ENCODE measurements at regions not wholly inside any gene's neighbourhood (a gene's known extent, or its start where the extent isn't known, plus 50 kb on each side); places are given as distances from the start of the nearest gene placed in this dataset.
A peak's percentile ranks its signal among the peaks of the same experiment; 100 is the strongest.

DNA sequence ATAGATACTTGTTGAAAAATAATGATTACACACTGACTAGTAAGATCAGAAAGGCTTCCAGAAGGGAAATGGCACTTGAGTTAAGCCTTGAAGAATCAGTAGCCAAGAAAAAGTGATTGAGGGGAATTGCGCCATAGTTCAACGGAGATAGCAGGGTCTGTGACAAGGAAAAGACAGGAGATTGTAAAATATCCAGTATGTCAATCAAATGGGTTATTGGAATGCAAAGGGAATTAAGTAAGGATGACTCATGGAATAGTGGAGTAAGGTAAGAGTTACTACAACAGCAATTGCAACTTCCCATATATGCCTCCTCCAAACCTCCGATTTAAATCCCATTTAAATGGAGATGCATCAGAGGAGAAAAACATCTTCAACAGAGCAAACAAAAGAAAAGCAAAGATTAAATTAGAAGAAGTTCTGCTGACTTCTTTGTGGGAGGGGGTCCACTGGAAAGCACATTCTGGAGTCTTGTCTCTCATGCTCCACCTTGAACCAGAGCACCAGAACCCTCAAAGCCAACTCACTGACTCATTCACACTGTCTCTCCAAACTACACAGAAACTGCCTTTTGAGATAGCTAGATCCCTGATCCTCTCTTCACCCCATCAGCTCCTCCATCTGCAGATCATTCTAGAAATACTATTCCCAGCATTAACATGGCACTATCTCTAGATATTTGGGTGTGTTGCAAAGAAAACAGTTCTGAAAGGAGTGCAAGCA is 138.2 kb downstream of the NUAK1 start:
- no peak overlapping the region for H3K4ac ChIP-seq (ENCODE audit: low read depth, low read length)
- H3K27ac ChIP-seq (ENCODE audit: low read depth, low read length): peak overlapping the region; percentile 3
- H3K79me1 ChIP-seq (ENCODE audit: low read length): no peaks in the 10 kb centered on the region
- H3K18ac ChIP-seq (ENCODE audit: low read length): no peak overlapping the region
- H4K91ac ChIP-seq (ENCODE audit: low read depth, low read length): no peak overlapping the region
- H2BK5ac ChIP-seq (ENCODE audit: low read depth, low read length, poor library complexity): no peak overlapping the region
- H3K23ac ChIP-seq (ENCODE audit: low read length): no peak overlapping the region
- no peak overlapping the region for H2BK120ac ChIP-seq (ENCODE audit: insufficient read depth, low read length, poor library complexity)
- H3K9me3 ChIP-seq (ENCODE audit: insufficient read depth, low read depth, low read length): peaks cover 4% of the 10 kb centered on the region
- H2AFZ ChIP-seq (ENCODE audit: insufficient read depth, low read length, poor library complexity): no peak overlapping the region
- no CpG with 5 or more reads among the region's 3 CpGs for WGBS (ENCODE audit: extremely low coverage, insufficient coverage, insufficient read length)
- H3K9ac ChIP-seq (ENCODE audit: low read length): no peak overlapping the region
- H3K4me1 ChIP-seq (ENCODE audit: control insufficient read depth in 1 of 2, insufficient read depth in 2 of 2, low read length in 2 of 2): peaks cover 3 to 6% of the 10 kb centered on the region in 2 experiments
- H4K12ac ChIP-seq (ENCODE audit: low read depth, low read length): no peak overlapping the region
- no peak overlapping the region for H3K14ac ChIP-seq (ENCODE audit: low read length)
- H2BK12ac ChIP-seq (ENCODE audit: low read length): no peak overlapping the region
- H3K4me3 ChIP-seq (ENCODE audit: low read depth, low read length): no peak overlapping the region
- no peak overlapping the region for H2AK5ac ChIP-seq (ENCODE audit: low read length)
- H3K4me2 ChIP-seq (ENCODE audit: low read length): no peak overlapping the region
- peak in 1 of 2 donors; percentile 16 for DNase-seq
- H4K8ac ChIP-seq (ENCODE audit: low read depth, low read length): no peak overlapping the region
- H3K79me2 ChIP-seq (ENCODE audit: control insufficient read depth, insufficient read depth, low read length, poor library complexity): no peaks in the 10 kb centered on the region
- H3K36me3 ChIP-seq (ENCODE audit: control insufficient read depth in 1 of 2, insufficient read depth in 2 of 2, low read length in 2 of 2): no peaks in the 10 kb centered on the region
- H3K27me3 ChIP-seq (ENCODE audit: insufficient read depth, low read length): no peaks in the 10 kb centered on the region

DNA sequence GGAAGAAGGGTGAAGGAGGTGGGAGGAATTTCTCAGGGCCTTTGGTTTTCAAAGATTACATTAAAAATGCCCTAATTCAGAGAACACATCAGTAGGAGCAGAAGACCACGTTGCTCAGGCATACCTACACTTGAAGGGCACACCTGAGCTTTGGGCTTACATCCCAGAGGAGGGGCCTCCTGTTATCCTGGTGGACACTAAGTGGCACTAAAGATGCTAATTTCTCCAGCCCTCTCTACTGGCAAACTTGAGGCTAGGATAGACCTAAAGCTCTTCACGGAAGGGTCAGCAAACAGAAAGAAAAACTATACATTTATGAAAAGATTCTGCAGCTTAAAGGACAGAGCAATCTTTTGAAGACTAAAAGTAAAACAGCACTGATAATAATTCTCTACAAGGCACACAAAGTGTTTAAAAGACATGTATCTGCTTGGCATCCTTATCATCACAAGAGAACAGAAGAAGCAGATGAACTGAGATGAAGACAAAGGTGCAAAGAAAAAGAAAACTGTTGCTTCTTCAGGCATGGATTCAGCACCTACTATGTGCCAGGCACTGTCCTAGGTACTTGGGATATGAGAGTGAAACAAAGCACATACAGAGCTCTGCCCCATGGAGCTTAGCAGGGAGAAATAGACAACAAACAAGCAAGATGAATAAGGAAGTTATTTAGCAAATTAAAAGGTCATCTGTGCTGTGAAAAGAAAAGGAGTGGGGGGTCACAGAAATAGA is 137.5 kb downstream of the NUAK1 start:
- WGBS (ENCODE audit: extremely low coverage, insufficient coverage, insufficient read length): no CpG with 5 or more reads among the region's 2 CpGs

DNA sequence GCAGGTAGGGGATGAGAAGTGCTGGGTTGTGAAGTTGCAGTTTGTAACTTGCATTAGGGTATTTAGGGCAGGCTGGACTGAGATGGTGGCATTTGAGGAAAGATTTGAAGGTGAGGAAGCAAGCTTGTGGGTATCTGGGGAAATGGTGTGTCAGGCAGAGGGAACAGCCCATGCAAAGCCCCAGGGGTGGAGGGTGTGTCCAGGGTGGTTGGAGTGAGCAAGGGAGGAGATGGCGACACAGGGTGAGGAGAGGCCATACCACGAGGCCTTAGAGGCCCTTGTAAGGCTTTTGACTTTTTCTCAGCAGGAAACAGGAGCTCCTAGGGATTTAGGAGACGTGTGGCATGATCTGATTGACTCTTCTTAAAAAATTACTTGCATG is 136.9 kb downstream of the NUAK1 start:
- Histone ChIP-seq H3K4me1 (ENCODE audit: control insufficient read depth in 1 of 2, insufficient read depth in 2 of 2, low read length in 2 of 2) (peaks cover 8 to 11% of the 10 kb centered on the region in 2 experiments), H3K4ac (ENCODE audit: low read depth, low read length) (no peak overlapping the region), H4K91ac (ENCODE audit: low read depth, low read length) (peak overlapping the region; percentile 74), H2AK5ac (ENCODE audit: low read length) (no peak overlapping the region), H3K23ac (ENCODE audit: low read length) (no peak overlapping the region), H3K27ac (ENCODE audit: low read depth, low read length) (no peak overlapping the region), H2BK12ac (ENCODE audit: low read length) (peak overlapping the region; percentile 78), H3K4me3 (ENCODE audit: low read depth, low read length) (no peak overlapping the region), H3K14ac (ENCODE audit: low read length) (peak overlapping the region; percentile 69), H2BK120ac (ENCODE audit: insufficient read depth, low read length, poor library complexity) (no peak overlapping the region), H3K9ac (ENCODE audit: low read length) (no peak overlapping the region), H3K79me2 (ENCODE audit: control insufficient read depth, insufficient read depth, low read length, poor library complexity) (peaks cover under 1% of the 10 kb centered on the region), H3K36me3 (ENCODE audit: control insufficient read depth in 1 of 2, insufficient read depth in 2 of 2, low read length in 2 of 2) (no peaks in the 10 kb centered on the region), H3K4me2 (ENCODE audit: low read length) (no peak overlapping the region), H3K27me3 (ENCODE audit: insufficient read depth, low read length) (no peaks in the 10 kb centered on the region), H4K12ac (ENCODE audit: low read depth, low read length) (no peak overlapping the region), H4K8ac (ENCODE audit: low read depth, low read length) (peak overlapping the region; percentile 78), H2BK5ac (ENCODE audit: low read depth, low read length, poor library complexity) (peak overlapping the region; percentile 48), H3K18ac (ENCODE audit: low read length) (no peak overlapping the region), H3K9me3 (ENCODE audit: insufficient read depth, low read depth, low read length) (peaks cover 2% of the 10 kb centered on the region), H3K79me1 (ENCODE audit: low read length) (peaks cover 8% of the 10 kb centered on the region), H2AFZ (ENCODE audit: insufficient read depth, low read length, poor library complexity) (no peak overlapping the region)
- no CpG with 5 or more reads among the region's 3 CpGs for WGBS (ENCODE audit: extremely low coverage, insufficient coverage, insufficient read length)
- no peak for DNase-seq

More for the DNA sequence above, 137.5 kb downstream of the NUAK1 start:
- Histone ChIP-seq H3K4me2 (ENCODE audit: low read length) (no peak overlapping the region), H2BK5ac (ENCODE audit: low read depth, low read length, poor library complexity) (peak overlapping the region; percentile 48), H3K18ac (ENCODE audit: low read length) (no peak overlapping the region), H3K23ac (ENCODE audit: low read length) (no peak overlapping the region), H4K8ac (ENCODE audit: low read depth, low read length) (peak overlapping the region; percentile 78), H3K4me3 (ENCODE audit: low read depth, low read length) (no peak overlapping the region), H3K36me3 (ENCODE audit: control insufficient read depth in 1 of 2, insufficient read depth in 2 of 2, low read length in 2 of 2) (no peaks in the 10 kb centered on the region), H2BK12ac (ENCODE audit: low read length) (peak overlapping the region; percentile 78), H3K14ac (ENCODE audit: low read length) (peak overlapping the region; percentile 69), H3K4ac (ENCODE audit: low read depth, low read length) (no peak overlapping the region), H2AK5ac (ENCODE audit: low read length) (no peak overlapping the region), H3K4me1 (ENCODE audit: control insufficient read depth in 1 of 2, insufficient read depth in 2 of 2, low read length in 2 of 2) (peaks cover 3 to 7% of the 10 kb centered on the region in 2 experiments), H3K79me1 (ENCODE audit: low read length) (peaks cover 3% of the 10 kb centered on the region), H2AFZ (ENCODE audit: insufficient read depth, low read length, poor library complexity) (no peak overlapping the region), H3K79me2 (ENCODE audit: control insufficient read depth, insufficient read depth, low read length, poor library complexity) (no peaks in the 10 kb centered on the region), H3K9me3 (ENCODE audit: insufficient read depth, low read depth, low read length) (peaks cover 2% of the 10 kb centered on the region), H3K27ac (ENCODE audit: low read depth, low read length) (no peak overlapping the region), H4K12ac (ENCODE audit: low read depth, low read length) (no peak overlapping the region), H3K9ac (ENCODE audit: low read length) (no peak overlapping the region), H3K27me3 (ENCODE audit: insufficient read depth, low read length) (no peaks in the 10 kb centered on the region), H2BK120ac (ENCODE audit: insufficient read depth, low read length, poor library complexity) (no peak overlapping the region), H4K91ac (ENCODE audit: low read depth, low read length) (no peak overlapping the region)
- DNase-seq: no peak

DNA sequence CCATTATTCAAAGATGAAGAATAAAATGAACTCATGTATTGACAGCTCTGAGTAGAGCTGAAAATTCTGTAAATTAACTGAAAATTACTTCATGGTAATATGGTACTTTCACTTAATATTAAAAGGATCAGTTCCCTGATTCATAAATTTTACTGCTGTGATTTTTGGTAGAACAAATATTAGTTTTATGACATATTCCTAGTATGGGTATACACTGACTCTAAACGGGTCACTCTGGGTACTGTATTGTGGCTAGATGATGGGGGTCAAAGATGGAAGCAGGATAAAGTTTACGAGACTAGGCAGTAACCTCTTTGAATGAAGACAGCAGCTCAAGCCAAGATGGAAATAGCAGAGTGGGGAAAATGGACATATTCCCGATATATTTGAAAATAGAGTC is 135.5 kb downstream of the NUAK1 start:
- Histone ChIP-seq H3K9ac (ENCODE audit: low read length) (no peak overlapping the region), H3K4me1 (ENCODE audit: control insufficient read depth in 1 of 2, insufficient read depth in 2 of 2, low read length in 2 of 2) (peaks cover 9 to 18% of the 10 kb centered on the region in 2 experiments), H3K79me1 (ENCODE audit: low read length) (peaks cover 15% of the 10 kb centered on the region), H3K4me3 (ENCODE audit: low read depth, low read length) (no peak overlapping the region), H3K9me3 (ENCODE audit: insufficient read depth, low read depth, low read length) (peaks cover 2% of the 10 kb centered on the region), H2BK120ac (ENCODE audit: insufficient read depth, low read length, poor library complexity) (no peak overlapping the region), H4K8ac (ENCODE audit: low read depth, low read length) (no peak overlapping the region), H3K27ac (ENCODE audit: low read depth, low read length) (no peak overlapping the region), H3K79me2 (ENCODE audit: control insufficient read depth, insufficient read depth, low read length, poor library complexity) (peaks cover 2% of the 10 kb centered on the region), H4K12ac (ENCODE audit: low read depth, low read length) (no peak overlapping the region), H4K91ac (ENCODE audit: low read depth, low read length) (no peak overlapping the region), H3K4ac (ENCODE audit: low read depth, low read length) (no peak overlapping the region), H3K27me3 (ENCODE audit: insufficient read depth, low read length) (no peaks in the 10 kb centered on the region), H2BK5ac (ENCODE audit: low read depth, low read length, poor library complexity) (no peak overlapping the region), H2AK5ac (ENCODE audit: low read length) (no peak overlapping the region), H2BK12ac (ENCODE audit: low read length) (no peak overlapping the region), H3K36me3 (ENCODE audit: control insufficient read depth in 1 of 2, insufficient read depth in 2 of 2, low read length in 2 of 2) (no peaks in the 10 kb centered on the region), H3K4me2 (ENCODE audit: low read length) (no peak overlapping the region), H2AFZ (ENCODE audit: insufficient read depth, low read length, poor library complexity) (no peak overlapping the region), H3K23ac (ENCODE audit: low read length) (no peak overlapping the region), H3K14ac (ENCODE audit: low read length) (no peak overlapping the region), H3K18ac (ENCODE audit: low read length) (no peak overlapping the region)
- no peak for DNase-seq
- no CpG with 5 or more reads among the region's 3 CpGs for WGBS (ENCODE audit: extremely low coverage, insufficient coverage, insufficient read length)
